ENCODE measurements at regions not wholly inside any gene's neighbourhood (a gene's known extent, or its start where the extent isn't known, plus 50 kb on each side); places are given as distances from the start of the nearest gene placed in this dataset.

- TF ChIP-seq CTCF (IDR thresholded peaks at IDR 0.05; ENCODE audit: insufficient read depth, low read length, missing control alignments), result no peak
- ChIA-PET POLR2A (no interaction called here), CTCF (no interaction called here)
- no peak overlapping the region for H3K4me3 ChIP-seq (ENCODE audit: low read depth, low read length)
- DNase-seq (ENCODE audit: low read depth, low spot score), result no peak
Measured at GRCh38 chr4:136017556-136017955, 1514.7 kb downstream of the PCDH18 start.

GRCh38 chr4:136012220-136012619 is 1520.1 kb downstream of the PCDH18 start:
- no peak overlapping the region for H3K4me3 ChIP-seq (ENCODE audit: low read depth, low read length)
- CTCF ChIA-PET, result no interaction called here
- POLR2A ChIA-PET, result no interaction called here
- no peak for DNase-seq (ENCODE audit: low read depth, low spot score)
- no peak for TF ChIP-seq CTCF (IDR thresholded peaks at IDR 0.05; ENCODE audit: insufficient read depth, low read length, missing control alignments)

GRCh38 chr4:136009258-136009832 is 1522.9 kb downstream of the PCDH18 start:
- DNase-seq (ENCODE audit: low read depth, low spot score), result no peak
- H3K4me3 ChIP-seq (ENCODE audit: low read depth, low read length), result no peak overlapping the region
- no peak for TF ChIP-seq CTCF (IDR thresholded peaks at IDR 0.05; ENCODE audit: insufficient read depth, low read length, missing control alignments)
- POLR2A ChIA-PET, result no interaction called here
- CTCF ChIA-PET, result no interaction called here

- POLR2A ChIA-PET, result no interaction called here
- no peak overlapping the region for H3K4me3 ChIP-seq (ENCODE audit: low read depth, low read length)
- DNase-seq (ENCODE audit: low read depth, low spot score), result no peak
- CTCF ChIA-PET, result no interaction called here
- no peak for TF ChIP-seq CTCF (IDR thresholded peaks at IDR 0.05; ENCODE audit: insufficient read depth, low read length, missing control alignments)
Measured at GRCh38 chr4:136007991-136008390, 1524.3 kb downstream of the PCDH18 start.

GRCh38 chr4:136002316-136002715 is 1530.0 kb downstream of the PCDH18 start:
- H3K4me3 ChIP-seq (ENCODE audit: low read depth, low read length), result no peak overlapping the region
- DNase-seq (ENCODE audit: low read depth, low spot score), result no peak
- TF ChIP-seq CTCF (IDR thresholded peaks at IDR 0.05; ENCODE audit: insufficient read depth, low read length, missing control alignments), result no peak
- ChIA-PET CTCF (no interaction called here), POLR2A (no interaction called here)

- no peak for TF ChIP-seq CTCF (IDR thresholded peaks at IDR 0.05; ENCODE audit: insufficient read depth, low read length, missing control alignments)
- POLR2A ChIA-PET, result no interaction called here
- no peak for DNase-seq (ENCODE audit: low read depth, low spot score)
- H3K4me3 ChIP-seq (ENCODE audit: low read depth, low read length), result no peak overlapping the region
- CTCF ChIA-PET, result no interaction called here
Measured at GRCh38 chr4:136001791-136002190, 1530.5 kb downstream of the PCDH18 start.
